AG09309 (cell line): ENCODE measurements at regions not wholly inside any gene's neighbourhood (a gene's known extent, or its start where the extent isn't known, plus 50 kb on each side); places are given as distances from the start of the nearest gene placed in this dataset.

Source experiments
- DNase-seq: peaks from one replicate; pipeline ENCODE4 v3.0.0-alpha.2; 2010; ENCODE audit warnings: low read depth
- H3K4me3 ChIP-seq: 2 replicates; pipeline ENCODE4 v1.5.1; 2011; ENCODE audit warnings: mild to moderate bottlenecking, low read depth, low read length, moderate library complexity; ENCODE audit not compliant: control insufficient read depth
- CTCF ChIP-seq: IDR thresholded peaks from 2 replicates; pipeline ENCODE4 v1.5.1; 2011; ENCODE audit warnings: mild to moderate bottlenecking, low read depth, low read length, inconsistent platforms; ENCODE audit not compliant: insufficient read depth, control insufficient read depth; ENCODE audit errors: missing control alignments

GRCh38 chr10:33126742-33127141 lies 168.7 kb upstream of the ITGB1 start:
- DNase-seq: no peak
- no peak overlapping the region for H3K4me3 ChIP-seq
- TF ChIP-seq CTCF: no peak

- DNase-seq: no peak
- TF ChIP-seq CTCF: no peak
- no peak overlapping the region for H3K4me3 ChIP-seq
Observed at GRCh38 chr10:33125522-33126517, 167.8 kb upstream of the ITGB1 start.

GRCh38 chr10:33125111-33125510 lies 167.1 kb upstream of the ITGB1 start:
- DNase-seq: no peak
- no peak for TF ChIP-seq CTCF

GRCh38 chr10:33123680-33124079 lies 165.7 kb upstream of the ITGB1 start:
- H3K4me3 ChIP-seq: no peak overlapping the region
- DNase-seq: no peak
- TF ChIP-seq CTCF: no peak

More at GRCh38 chr10:33125111-33125510, 167.1 kb upstream of the ITGB1 start:
- no peak overlapping the region for H3K4me3 ChIP-seq

- no peak overlapping the region for H3K4me3 ChIP-seq
- DNase-seq: peak; percentile 96
- no peak for TF ChIP-seq CTCF
Observed at GRCh38 chr10:33122014-33122809, 164.2 kb upstream of the ITGB1 start.

GRCh38 chr10:33120700-33121099 lies 162.7 kb upstream of the ITGB1 start:
- TF ChIP-seq CTCF: no peak
- no peak for DNase-seq
- H3K4me3 ChIP-seq: no peak overlapping the region
